HEK293T (cell line): ENCODE measurements at regions not wholly inside any gene's neighbourhood (a gene's known extent, or its start where the extent isn't known, plus 50 kb on each side); places are given as distances from the start of the nearest gene placed in this dataset.

Source experiments
- ARNT ChIP-seq: fragments of 450-650 bp; IDR thresholded peaks from 2 replicates; pipeline ENCODE4 v1.6.1; 2017; ENCODE audit warnings: mild to moderate bottlenecking
- BHLHE40 ChIP-seq: fragments of 450-650 bp; IDR thresholded peaks from 2 replicates; pipeline ENCODE4 v1.6.1; 2016; ENCODE audit warnings: mild to moderate bottlenecking, moderate library complexity, borderline replicate concordance
- ELF4 ChIP-seq: fragments of 450-650 bp; IDR thresholded peaks from 2 replicates; pipeline ENCODE4 v1.6.1; 2017; ENCODE audit warnings: antibody characterized with exemption
- FOXA1 ChIP-seq: fragments of 450-650 bp; IDR thresholded peaks from 2 replicates; pipeline ENCODE4 v1.6.1; 2016; ENCODE audit warnings: mild to moderate bottlenecking
- FOXK2 ChIP-seq: fragments of 450-650 bp; IDR thresholded peaks from 2 replicates; pipeline ENCODE4 v1.6.1; 2016; ENCODE audit warnings: mild to moderate bottlenecking
- FOXM1 ChIP-seq: fragments of 450-650 bp; IDR thresholded peaks from 2 replicates; pipeline ENCODE4 v1.6.1; 2017; ENCODE audit warnings: mild to moderate bottlenecking, borderline replicate concordance
- HDGF ChIP-seq: fragments of 450-650 bp; IDR thresholded peaks from 2 replicates; pipeline ENCODE4 v1.6.1; 2017; ENCODE audit warnings: antibody characterized with exemption, borderline replicate concordance
- L3MBTL2 ChIP-seq: fragments of 450-650 bp; conservative IDR thresholded peaks from 2 replicates; pipeline ENCODE4 v1.6.1; 2016; ENCODE audit warnings: mild to moderate bottlenecking
- SP1 ChIP-seq: fragments of 450-650 bp; IDR thresholded peaks from 2 replicates; pipeline ENCODE4 v1.6.1; 2017
- SUZ12 ChIP-seq: fragments of 450-650 bp; IDR thresholded peaks from 2 replicates; pipeline ENCODE4 v1.6.1; 2016; ENCODE audit warnings: mild to moderate bottlenecking
- TARDBP ChIP-seq: fragments of 450-650 bp; IDR thresholded peaks from 2 replicates; pipeline ENCODE4 v1.6.1; 2016
- ZNF384 ChIP-seq: fragments of 450-650 bp; IDR thresholded peaks from 2 replicates; pipeline ENCODE4 v1.6.1; 2016

DNA sequence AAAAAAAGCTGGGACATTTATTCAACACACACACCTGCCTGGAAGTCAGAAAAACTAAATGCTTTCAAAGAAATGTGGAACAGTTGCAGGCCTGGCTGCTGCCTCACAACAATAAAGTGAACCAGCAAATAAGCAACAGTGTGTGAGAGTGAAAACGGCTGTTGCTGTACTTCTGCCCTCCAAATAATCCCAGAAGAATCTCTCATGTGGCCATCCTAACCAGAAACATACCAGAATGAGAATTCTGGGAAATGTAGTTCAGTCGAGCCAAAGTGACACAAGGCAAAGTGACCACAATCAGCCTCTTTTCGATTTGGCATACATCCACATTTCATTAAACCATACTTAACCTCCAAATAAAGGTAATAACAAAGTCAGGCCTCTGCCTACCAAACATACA lies 204.5 kb downstream of the SLC7A11 start:
- TF ChIP-seq FOXM1 (no peak), ARNT (no peak), FOXK2 (no peak), TARDBP (no peak), SP1 (no peak), L3MBTL2 (no peak), BHLHE40 (no peak), ZNF384 (no peak), HDGF (no peak), SUZ12 (no peak), FOXA1 (no peak), ELF4 (no peak)
